H1 (cell line): ENCODE measurements at regions not wholly inside any gene's neighbourhood (a gene's known extent, or its start where the extent isn't known, plus 50 kb on each side); places are given as distances from the start of the nearest gene placed in this dataset.

Source experiments
- ATF3 ChIP-seq: IDR thresholded peaks from 2 replicates; pipeline ENCODE4 v1.6.1; 2011; ENCODE audit warnings: low read depth, mild to moderate bottlenecking, low read length; ENCODE audit not compliant: insufficient read depth
- BACH1 ChIP-seq: IDR thresholded peaks from 2 replicates; pipeline ENCODE4 v1.6.1; 2012; ENCODE audit warnings: low read length, improper control_type of control experiment
- CTCF ChIP-seq, 3 experiments: IDR thresholded peaks; 1 replicate in 2 of 3; 2 replicates in 1 of 3; pipeline versions ENCODE4 v1.5.1 to v1.6.1; 2011; ENCODE audit warnings: low read length in 3 of 3, mild to moderate bottlenecking in 3 of 3, inconsistent platforms in 2 of 3, low read depth in 1 of 3, moderate library complexity in 1 of 3; ENCODE audit not compliant: insufficient read depth in 1 of 3; ENCODE audit errors: control extremely low read depth in 1 of 3
- E2F6 ChIP-seq: IDR thresholded peaks from 2 replicates; pipeline ENCODE4 v1.6.1; 2012; ENCODE audit warnings: inconsistent platforms
- EP300 ChIP-seq, 2 experiments: IDR thresholded peaks; 1 replicate in 1 of 2; 2 replicates in 1 of 2; pipeline ENCODE4 v1.6.1; 2011 to 2012; ENCODE audit warnings: low read depth in 2 of 2, low read length in 2 of 2, mild to moderate bottlenecking in 2 of 2, borderline replicate concordance in 1 of 2, inconsistent platforms in 1 of 2, moderate library complexity in 1 of 2
- EZH2 ChIP-seq: fragments of 200-600 bp; sonication (generic); IDR thresholded peaks from 2 replicates; pipeline ENCODE4 v1.7.1; 2012; ENCODE audit warnings: low read depth, mild to moderate bottlenecking, moderate library complexity, low read length, inconsistent platforms; ENCODE audit not compliant: severe bottlenecking
- HDAC2 ChIP-seq, 2 experiments: fragments of 300-600 bp in 1 of 2; sonication (generic) in 1 of 2; IDR thresholded peaks; 2 replicates each; pipeline ENCODE4 v1.6.1; 2011 to 2012; ENCODE audit warnings: low read depth in 2 of 2, low read length in 2 of 2, mild to moderate bottlenecking in 2 of 2, moderate library complexity in 2 of 2, borderline replicate concordance in 1 of 2, inconsistent platforms in 1 of 2
- MAFK ChIP-seq: IDR thresholded peaks from 2 replicates; pipeline ENCODE4 v1.6.1; 2012; ENCODE audit warnings: low read depth, mild to moderate bottlenecking, improper control_type of control experiment, low read length
- POLR2A ChIP-seq, 2 experiments: IDR thresholded peaks; 1 replicate in 1 of 2; 2 replicates in 1 of 2; pipeline ENCODE4 v1.6.1; 2011; ENCODE audit warnings: low read depth in 2 of 2, low read length in 2 of 2, mild to moderate bottlenecking in 2 of 2; ENCODE audit errors: control extremely low read depth in 1 of 2
- POLR2AphosphoS5 ChIP-seq: IDR thresholded peaks from 2 replicates; pipeline ENCODE4 v1.6.1; 2011; ENCODE audit warnings: low read depth, low read length
- RAD21 ChIP-seq, 2 experiments: IDR thresholded peaks in 1 of 2; conservative IDR thresholded peaks in 1 of 2; 2 replicates each; pipeline ENCODE4 v1.6.1; 2011; ENCODE audit warnings: low read depth in 2 of 2, low read length in 2 of 2, improper control_type of control experiment in 1 of 2, inconsistent platforms in 1 of 2, mild to moderate bottlenecking in 1 of 2, moderate library complexity in 1 of 2
- SAP30 ChIP-seq: fragments of 300-600 bp; sonication (generic); IDR thresholded peaks from 2 replicates; pipeline ENCODE4 v1.7.1; 2012; ENCODE audit warnings: low read length, moderate library complexity, mild to moderate bottlenecking, inconsistent platforms; ENCODE audit not compliant: insufficient read depth, insufficient replicate concordance
- SP1 ChIP-seq: IDR thresholded peaks from 2 replicates; pipeline ENCODE4 v1.6.1; 2011; ENCODE audit warnings: low read depth, low read length
- USF2 ChIP-seq: IDR thresholded peaks from 2 replicates; pipeline ENCODE4 v1.6.1; 2011; ENCODE audit warnings: low read length, improper control_type of control experiment

- TF ChIP-seq POLR2A (IDR thresholded peaks at IDR 0.05; ENCODE audit: control extremely low read depth in 1 of 2, low read depth in 2 of 2, low read length in 2 of 2) (no peak), USF2 (no peak), BACH1 (no peak), CTCF (IDR thresholded peaks at IDR 0.05; ENCODE audit: control extremely low read depth in 1 of 3, insufficient read depth in 1 of 3, low read depth in 1 of 3, low read length in 3 of 3) (no peak), POLR2AphosphoS5 (no peak), SAP30 (no peak), HDAC2 (IDR thresholded peaks at IDR 0.05; ENCODE audit: borderline replicate concordance in 1 of 2, low read depth in 2 of 2, low read length in 2 of 2) (no peak), EZH2 (no peak), E2F6 (no peak), RAD21 (IDR thresholded peaks at IDR 0.05 in 1 of 2, conservative IDR thresholded peaks at IDR 0.05 in 1 of 2; ENCODE audit: low read depth in 2 of 2, low read length in 2 of 2) (no peak), SP1 (no peak), EP300 (IDR thresholded peaks at IDR 0.05; ENCODE audit: borderline replicate concordance in 1 of 2, low read depth in 2 of 2, low read length in 2 of 2) (no peak), ATF3 (no peak), MAFK (no peak)
Observed at GRCh38 chr20:63090052-63090451, 83.3 kb upstream of the BHLHE23 start.
